ENCODE measurements at regions not wholly inside any gene's neighbourhood (a gene's known extent, or its start where the extent isn't known, plus 50 kb on each side); places are given as distances from the start of the nearest gene placed in this dataset.

GRCh38 chr4:86452422-86452891 lies 92.6 kb upstream of the MAPK10 start:
- no peak for TF ChIP-seq GATA3 (IDR thresholded peaks at IDR 0.05; ENCODE audit: low read depth, low read length)
- TF ChIP-seq GATA2 (IDR thresholded peaks at IDR 0.05; ENCODE audit: low read depth, low read length) = no peak

- TF ChIP-seq GATA3 (IDR thresholded peaks at IDR 0.05; ENCODE audit: low read depth, low read length) (no peak), GATA2 (IDR thresholded peaks at IDR 0.05; ENCODE audit: low read depth, low read length) (no peak)
Observed at GRCh38 chr4:86452924-86453531, 93.2 kb upstream of the MAPK10 start.

- peak; percentile 55; the same call in 1 of the 2 replicates for TF ChIP-seq GATA3 (IDR thresholded peaks at IDR 0.05; ENCODE audit: low read depth, low read length)
- peak; percentile 59; the same call in 1 of the 2 replicates for TF ChIP-seq GATA2 (IDR thresholded peaks at IDR 0.05; ENCODE audit: low read depth, low read length)
Observed at GRCh38 chr4:86453611-86454072, 93.8 kb upstream of the MAPK10 start.

- TF ChIP-seq GATA2 (IDR thresholded peaks at IDR 0.05; ENCODE audit: low read depth, low read length) = no peak
- TF ChIP-seq GATA3 (IDR thresholded peaks at IDR 0.05; ENCODE audit: low read depth, low read length) = no peak
Observed at GRCh38 chr4:86461849-86462248, 102.0 kb upstream of the MAPK10 start.

- no peak for TF ChIP-seq GATA3 (IDR thresholded peaks at IDR 0.05; ENCODE audit: low read depth, low read length)
- TF ChIP-seq GATA2 (IDR thresholded peaks at IDR 0.05; ENCODE audit: low read depth, low read length) = no peak
Observed at GRCh38 chr4:86472377-86473019, 112.6 kb upstream of the MAPK10 start.

GRCh38 chr4:86481440-86481839 lies 112.7 kb upstream of the PTPN13 start:
- TF ChIP-seq GATA3 (IDR thresholded peaks at IDR 0.05; ENCODE audit: low read depth, low read length) (no peak), GATA2 (IDR thresholded peaks at IDR 0.05; ENCODE audit: low read depth, low read length) (no peak)

GRCh38 chr4:86482306-86483172 lies 111.6 kb upstream of the PTPN13 start:
- no peak for TF ChIP-seq GATA3 (IDR thresholded peaks at IDR 0.05; ENCODE audit: low read depth, low read length)
- no peak for TF ChIP-seq GATA2 (IDR thresholded peaks at IDR 0.05; ENCODE audit: low read depth, low read length)

- no peak for TF ChIP-seq GATA2 (IDR thresholded peaks at IDR 0.05; ENCODE audit: low read depth, low read length)
Observed at GRCh38 chr4:86483173-86483490, 111.0 kb upstream of the PTPN13 start.

GRCh38 chr4:86483773-86484172 lies 110.3 kb upstream of the PTPN13 start:
- TF ChIP-seq GATA3 (IDR thresholded peaks at IDR 0.05; ENCODE audit: low read depth, low read length) (no peak), GATA2 (IDR thresholded peaks at IDR 0.05; ENCODE audit: low read depth, low read length) (no peak)

GRCh38 chr4:86484241-86484640 lies 109.9 kb upstream of the PTPN13 start:
- no peak for TF ChIP-seq GATA2 (IDR thresholded peaks at IDR 0.05; ENCODE audit: low read depth, low read length)
- no peak for TF ChIP-seq GATA3 (IDR thresholded peaks at IDR 0.05; ENCODE audit: low read depth, low read length)

- no peak for TF ChIP-seq GATA3 (IDR thresholded peaks at IDR 0.05; ENCODE audit: low read depth, low read length)
- TF ChIP-seq GATA2 (IDR thresholded peaks at IDR 0.05; ENCODE audit: low read depth, low read length) = no peak
Observed at GRCh38 chr4:86487738-86488348, 106.3 kb upstream of the PTPN13 start.

GRCh38 chr4:86493460-86493859 lies 100.7 kb upstream of the PTPN13 start:
- TF ChIP-seq GATA2 (IDR thresholded peaks at IDR 0.05; ENCODE audit: low read depth, low read length) (no peak), GATA3 (IDR thresholded peaks at IDR 0.05; ENCODE audit: low read depth, low read length) (no peak)

GRCh38 chr4:86496094-86497080 lies 97.7 kb upstream of the PTPN13 start:
- TF ChIP-seq GATA2 (IDR thresholded peaks at IDR 0.05; ENCODE audit: low read depth, low read length) (no peak), GATA3 (IDR thresholded peaks at IDR 0.05; ENCODE audit: low read depth, low read length) (no peak)

Data from SH-SY5Y (cell line).